ENCODE measurements at regions not wholly inside any gene's neighbourhood (a gene's known extent, or its start where the extent isn't known, plus 50 kb on each side); places are given as distances from the start of the nearest gene placed in this dataset.
A peak's percentile ranks its signal among the peaks of the same experiment; 100 is the strongest.
"Not testable (repeated sequence)": the region's sequence is repeated elsewhere in the genome, so short reads cannot be mapped to it uniquely, and the experiment has no call there.

DNA sequence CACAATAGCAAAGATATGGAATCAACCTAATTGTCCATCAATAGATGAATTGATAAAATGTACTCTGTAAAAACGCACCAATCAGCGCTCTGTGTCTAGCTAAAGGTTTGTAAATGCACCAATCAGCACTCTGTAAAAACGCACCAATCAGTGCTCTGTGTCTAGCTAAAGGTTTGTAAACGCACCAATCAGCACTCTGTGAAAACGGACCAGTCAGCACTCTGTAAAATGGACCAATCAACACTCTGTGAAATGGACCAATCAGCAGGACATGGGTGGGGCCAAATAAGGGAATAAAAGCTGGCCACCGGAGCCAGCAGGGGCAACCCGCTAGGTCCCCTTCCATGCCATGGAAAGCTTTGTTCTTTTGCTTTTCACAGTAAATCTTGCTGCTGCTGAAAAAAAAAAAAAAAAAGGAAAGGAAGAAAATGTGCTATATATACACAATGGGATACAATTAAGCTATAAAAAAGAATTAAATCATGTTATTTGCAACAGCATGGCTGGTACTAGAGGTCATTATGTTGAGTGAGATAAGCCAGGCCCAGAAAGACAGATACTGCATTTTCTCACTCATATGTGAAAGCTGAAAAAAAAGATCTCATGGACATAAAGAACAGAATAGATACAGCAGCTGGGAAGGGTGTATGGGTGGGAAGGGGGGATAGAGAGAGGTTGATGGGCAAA, 189.1 kb upstream of the JADE1 start:
- DNase-seq; in situ Hi-C loops (cut with MboI; ENCODE audit: low pct_unique_long_range_greater_than_20kb, low sequenced_read_pairs): not testable (repeated sequence)

- no peak for DNase-seq
- in situ Hi-C loops (cut with MboI; ENCODE audit: low pct_unique_long_range_greater_than_20kb, low sequenced_read_pairs) = no loop called here
These were observed 194.3 kb upstream of the JADE1 start for GRCh38 chr4:128615197-128615596.

DNA sequence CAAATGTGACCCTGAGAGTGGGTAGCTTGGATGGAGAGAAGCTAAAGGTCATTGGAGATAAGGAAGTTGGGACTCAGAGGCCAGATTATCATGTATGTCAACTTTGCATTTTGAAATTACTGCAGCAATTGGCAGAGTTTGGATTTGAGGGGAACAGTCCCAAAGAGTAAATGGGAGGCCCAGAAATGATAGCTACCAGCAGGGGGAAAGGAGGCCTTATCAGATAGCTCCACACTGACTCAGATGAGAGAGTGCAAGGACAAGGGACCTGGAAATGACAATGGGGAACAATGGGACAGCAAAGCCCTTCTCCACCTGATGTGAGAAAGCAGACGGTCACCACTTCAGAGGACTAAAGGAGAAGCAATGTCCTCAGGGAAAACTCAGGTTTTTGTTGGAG, 201.5 kb upstream of the JADE1 start:
- no peak for DNase-seq
- in situ Hi-C loops (cut with MboI; ENCODE audit: low pct_unique_long_range_greater_than_20kb, low sequenced_read_pairs) = no loop called here

- no peak for DNase-seq
- in situ Hi-C loops (cut with MboI; ENCODE audit: low pct_unique_long_range_greater_than_20kb, low sequenced_read_pairs) = no loop called here
These were observed 203.3 kb upstream of the JADE1 start for GRCh38 chr4:128606173-128606572.

GRCh38 chr4:128604840-128605239, 204.7 kb upstream of the JADE1 start:
- DNase-seq = peak; percentile 12
- in situ Hi-C loops (cut with MboI; ENCODE audit: low pct_unique_long_range_greater_than_20kb, low sequenced_read_pairs) = no loop called here

DNA sequence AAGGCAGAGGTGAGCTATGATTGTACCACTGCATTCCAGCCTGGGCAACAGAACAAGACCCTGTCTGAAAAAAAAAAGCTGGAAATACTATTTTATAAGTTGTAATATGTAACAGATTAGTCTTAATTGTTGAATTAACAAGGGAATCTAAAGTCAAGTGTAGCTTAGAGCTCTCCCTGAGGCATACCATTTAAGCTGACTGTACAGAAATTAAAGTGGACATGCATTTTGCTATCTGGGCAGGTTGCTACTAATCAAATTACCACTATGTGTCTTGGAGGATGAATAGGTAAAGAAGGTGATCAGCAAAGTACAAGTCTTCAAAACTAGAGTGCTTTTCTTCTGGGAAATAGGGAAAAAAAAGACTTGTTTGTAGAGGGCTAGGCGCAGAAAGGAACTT, 205.3 kb upstream of the JADE1 start:
- in situ Hi-C loops (cut with MboI; ENCODE audit: low pct_unique_long_range_greater_than_20kb, low sequenced_read_pairs) = no loop called here
- no peak for DNase-seq

DNA sequence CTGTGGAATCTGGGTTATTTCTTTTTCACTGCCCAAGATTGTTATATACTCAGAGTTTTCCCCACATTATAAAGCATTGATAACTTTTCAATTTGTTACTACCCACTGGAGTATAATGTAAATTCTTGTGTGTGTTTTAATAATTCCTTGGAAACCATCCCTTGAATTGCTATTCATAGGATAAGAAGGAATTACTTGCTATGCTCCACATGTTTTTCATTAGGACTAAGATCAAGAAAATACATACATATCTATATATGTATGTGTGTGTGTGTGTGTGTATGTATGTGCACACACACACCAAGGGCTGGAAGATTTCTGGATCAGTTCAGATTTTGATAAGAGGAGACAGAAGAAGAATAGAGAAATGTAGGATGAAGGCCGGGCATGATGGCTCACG, 206.4 kb upstream of the JADE1 start:
- no peak for DNase-seq
- in situ Hi-C loops (cut with MboI; ENCODE audit: low pct_unique_long_range_greater_than_20kb, low sequenced_read_pairs) = no loop called here

DNA sequence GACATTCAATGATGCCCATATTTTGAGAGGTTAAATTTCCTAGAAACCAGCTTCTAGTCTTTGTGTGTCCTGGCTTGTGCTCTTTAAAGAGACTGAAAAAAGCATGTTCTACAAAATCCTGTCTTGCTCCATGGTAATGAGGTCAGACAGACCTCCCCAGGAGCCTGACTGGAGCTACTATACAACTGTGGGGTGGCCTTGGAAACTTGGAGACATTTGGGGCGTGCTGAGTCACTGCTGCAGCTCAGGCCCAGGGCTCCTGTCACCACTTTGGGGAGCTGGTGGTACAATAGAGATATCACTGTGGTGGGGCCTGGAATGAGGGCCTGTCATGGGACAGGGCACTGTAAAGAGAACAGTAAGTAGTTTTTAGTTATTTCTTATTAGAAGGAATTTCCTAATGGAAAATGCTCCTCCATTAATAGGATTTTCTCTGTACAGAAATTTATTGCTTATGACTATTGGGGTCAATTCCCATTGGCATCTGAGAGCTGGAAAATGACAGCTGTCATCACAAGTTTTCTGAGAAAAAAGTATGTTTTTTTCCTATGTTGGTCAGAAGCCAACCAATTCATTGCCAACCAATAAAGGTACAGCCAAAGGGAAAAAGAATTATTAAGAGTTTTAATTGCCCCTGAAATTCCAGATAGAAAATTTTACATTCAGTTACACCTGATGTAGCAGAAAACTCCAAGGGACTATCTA, 207.4 kb upstream of the JADE1 start:
- in situ Hi-C loops (cut with MboI; ENCODE audit: low pct_unique_long_range_greater_than_20kb, low sequenced_read_pairs) = no loop called here
- DNase-seq = no peak

- DNase-seq = no peak
- in situ Hi-C loops (cut with MboI; ENCODE audit: low pct_unique_long_range_greater_than_20kb, low sequenced_read_pairs) = no loop called here
These were observed 208.3 kb upstream of the JADE1 start for GRCh38 chr4:128600996-128601871.

DNA sequence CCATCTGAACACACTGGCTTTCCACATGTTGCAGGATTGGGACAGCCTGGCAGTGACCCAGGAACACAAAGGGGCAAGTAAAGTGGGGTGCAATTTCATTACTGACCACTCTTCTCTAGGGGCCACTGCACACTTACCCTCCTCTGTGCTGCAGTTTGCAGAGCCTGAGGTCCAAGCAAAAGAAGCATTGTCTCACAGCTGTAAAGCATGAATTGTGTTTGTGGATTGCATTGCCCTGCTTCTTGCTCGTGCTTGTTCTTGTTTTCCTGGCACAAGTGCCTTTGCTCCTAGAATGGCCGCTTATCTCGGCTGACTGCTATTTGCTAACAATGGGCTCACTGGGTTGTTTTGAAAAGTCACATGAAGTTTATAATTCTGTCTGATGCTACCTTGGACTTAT, 209.1 kb upstream of the JADE1 start:
- in situ Hi-C loops (cut with MboI; ENCODE audit: low pct_unique_long_range_greater_than_20kb, low sequenced_read_pairs) = no loop called here
- DNase-seq = no peak

DNA sequence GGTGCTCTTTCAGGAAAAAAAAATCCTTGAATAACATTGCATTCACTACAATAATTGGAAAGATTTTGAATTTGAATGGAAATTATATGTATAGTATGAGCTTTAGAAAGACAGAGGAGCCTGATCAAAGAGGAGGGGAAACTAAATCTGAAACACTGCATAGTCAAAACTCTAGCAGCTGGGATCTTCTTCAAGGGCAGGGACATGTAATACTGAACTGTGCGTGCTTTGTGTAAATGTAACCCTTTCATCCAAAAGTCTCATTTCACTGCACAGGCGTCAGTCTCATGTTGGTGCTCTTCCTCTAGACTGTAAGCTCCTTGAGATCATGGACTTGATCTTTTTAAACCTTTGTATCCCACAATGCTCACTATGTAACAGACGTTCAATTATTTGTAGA, 212.0 kb upstream of the JADE1 start:
- DNase-seq = no peak
- in situ Hi-C loops (cut with MboI; ENCODE audit: low pct_unique_long_range_greater_than_20kb, low sequenced_read_pairs) = no loop called here

DNA sequence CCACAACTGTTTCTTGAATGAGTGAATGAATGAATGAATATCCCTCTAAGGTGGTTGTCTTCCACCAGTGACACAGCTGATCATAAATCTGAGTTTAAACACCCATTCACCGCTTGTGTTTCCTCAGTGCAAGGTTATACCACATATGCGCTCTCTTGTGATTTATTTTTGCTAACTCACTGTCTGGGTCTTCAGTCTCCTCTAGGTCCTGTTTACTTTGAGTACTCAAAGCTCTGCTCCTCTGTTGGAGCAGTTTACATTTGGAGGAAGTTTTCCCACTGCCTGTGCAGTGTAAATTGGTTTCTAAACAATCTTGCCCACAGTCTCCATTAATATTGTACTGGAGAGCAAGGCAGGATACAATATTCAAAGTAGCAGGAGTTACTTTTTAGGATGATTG, 212.6 kb upstream of the JADE1 start:
- in situ Hi-C loops (cut with MboI; ENCODE audit: low pct_unique_long_range_greater_than_20kb, low sequenced_read_pairs) = no loop called here
- no peak for DNase-seq

DNA sequence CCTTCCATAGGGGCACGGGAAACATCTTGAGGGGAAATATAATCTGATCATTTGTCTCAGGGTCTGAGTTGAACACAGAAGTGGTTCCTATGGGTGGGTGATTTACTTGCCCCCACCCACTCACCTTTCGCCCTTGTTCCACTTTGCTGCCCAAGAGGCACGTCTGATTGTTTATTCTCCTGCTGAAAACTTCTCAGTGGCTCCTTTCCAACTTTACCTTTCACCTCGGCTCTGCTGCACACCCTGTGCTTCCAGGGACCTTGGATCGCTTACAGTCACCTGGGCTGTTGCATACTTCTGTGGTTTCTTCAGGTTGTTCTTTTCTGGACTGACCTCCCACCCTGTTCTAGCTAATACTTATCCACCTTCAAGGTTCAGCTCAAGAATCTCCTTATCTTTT, 213.4 kb upstream of the JADE1 start:
- in situ Hi-C loops (cut with MboI; ENCODE audit: low pct_unique_long_range_greater_than_20kb, low sequenced_read_pairs) = no loop called here
- no peak for DNase-seq

- DNase-seq = no peak
These were observed 218.0 kb upstream of the JADE1 start for GRCh38 chr4:128591482-128591881.

GRCh38 chr4:128590773-128591172, 218.7 kb upstream of the JADE1 start:
- in situ Hi-C loops (cut with MboI; ENCODE audit: low pct_unique_long_range_greater_than_20kb, low sequenced_read_pairs) = no loop called here
- no peak for DNase-seq

More at GRCh38 chr4:128591482-128591881, 218.0 kb upstream of the JADE1 start:
- in situ Hi-C loops (cut with MboI; ENCODE audit: low pct_unique_long_range_greater_than_20kb, low sequenced_read_pairs) = no loop called here

GRCh38 chr4:128590034-128590740, 219.3 kb upstream of the JADE1 start:
- DNase-seq = no peak
- in situ Hi-C loops (cut with MboI; ENCODE audit: low pct_unique_long_range_greater_than_20kb, low sequenced_read_pairs) = no loop called here

GRCh38 chr4:128589384-128589965, 220.0 kb upstream of the JADE1 start:
- in situ Hi-C loops (cut with MboI; ENCODE audit: low pct_unique_long_range_greater_than_20kb, low sequenced_read_pairs) = no loop called here
- DNase-seq = no peak

DNA sequence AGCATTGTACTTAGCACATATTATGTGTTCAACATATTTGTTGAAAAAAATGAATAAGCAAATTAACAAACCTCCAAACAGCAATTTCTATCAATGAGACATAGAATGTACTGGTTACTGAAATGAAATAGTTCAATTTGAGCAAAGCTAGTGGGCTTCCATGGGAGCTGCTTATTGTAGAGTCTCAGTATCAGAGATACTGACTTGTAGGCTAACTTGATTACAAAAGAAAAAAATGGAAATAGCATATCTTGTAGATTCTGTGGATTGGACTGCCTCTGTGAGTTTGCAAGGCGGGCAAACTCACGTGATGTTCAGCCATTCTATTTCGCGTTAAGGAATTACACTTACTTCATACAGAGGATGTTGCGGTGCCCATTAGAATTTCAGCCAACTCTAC, 222.1 kb upstream of the JADE1 start:
- no peak for DNase-seq
- in situ Hi-C loops (cut with MboI; ENCODE audit: low pct_unique_long_range_greater_than_20kb, low sequenced_read_pairs) = no loop called here
